ENCODE measurements at regions not wholly inside any gene's neighbourhood (a gene's known extent, or its start where the extent isn't known, plus 50 kb on each side); places are given as distances from the start of the nearest gene placed in this dataset.
A peak's percentile ranks its signal among the peaks of the same experiment; 100 is the strongest.

DNA sequence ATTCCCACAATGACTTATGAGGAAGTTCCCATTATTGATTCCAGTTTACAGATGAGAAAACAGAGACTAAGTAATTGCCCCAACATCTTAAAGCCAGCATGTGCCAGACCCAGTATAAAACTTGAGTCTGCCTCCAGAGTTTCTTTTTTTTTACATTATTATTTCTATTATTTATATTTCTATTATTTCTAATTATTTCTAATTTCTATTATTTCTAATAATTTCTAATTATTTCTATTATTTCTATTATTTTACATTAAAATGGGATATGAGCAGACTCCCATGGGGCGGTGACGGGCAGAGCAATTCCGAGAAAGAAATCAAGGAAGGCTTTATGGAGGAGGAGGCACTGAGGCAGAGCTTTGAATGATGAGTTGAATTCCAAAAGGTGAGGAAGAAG is 54.4 kb upstream of the BDKRB2 start:
- no peak overlapping the region for H3K4me3 ChIP-seq (ENCODE audit: low read depth, poor library complexity, severe bottlenecking)
- intact Hi-C loops (cut with DNase I; ENCODE audit: low total_unique reads) = no loop called here
- DNase-seq (ENCODE audit: low spot score in 2 of 2) = no peak
- TF ChIP-seq CTCF (IDR thresholded peaks at IDR 0.05) = no peak
- TF ChIP-seq POLR2A (IDR thresholded peaks at IDR 0.05) = no peak
- WGBS, 2 donors = 66 to 81% methylated on average over 3 of the region's 3 CpGs

DNA sequence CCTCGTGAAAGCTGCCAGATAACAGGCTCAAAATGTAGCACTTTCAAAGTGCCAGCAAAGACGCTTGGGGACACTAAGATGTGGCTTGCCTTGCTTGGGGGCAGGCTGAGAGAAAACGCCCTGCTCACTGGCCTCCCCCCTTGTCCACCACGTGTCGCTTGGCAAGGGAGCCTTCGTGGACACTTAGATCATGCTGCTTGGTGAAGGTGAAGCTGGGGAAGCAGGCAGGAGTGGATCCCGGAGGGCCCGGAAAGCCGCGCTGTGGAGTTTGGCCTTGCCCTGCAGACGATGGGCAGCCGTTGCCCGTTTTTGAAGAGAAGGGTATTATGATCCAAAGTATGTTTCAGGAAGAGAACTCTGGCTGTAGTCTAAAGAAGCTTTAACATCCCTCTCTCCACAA is 53.4 kb upstream of the BDKRB2 start:
- 69 to 72% methylated on average over 13 of the region's 13 CpGs for WGBS, 2 donors
- DNase-seq (ENCODE audit: low spot score in 2 of 2) = no peak

DNA sequence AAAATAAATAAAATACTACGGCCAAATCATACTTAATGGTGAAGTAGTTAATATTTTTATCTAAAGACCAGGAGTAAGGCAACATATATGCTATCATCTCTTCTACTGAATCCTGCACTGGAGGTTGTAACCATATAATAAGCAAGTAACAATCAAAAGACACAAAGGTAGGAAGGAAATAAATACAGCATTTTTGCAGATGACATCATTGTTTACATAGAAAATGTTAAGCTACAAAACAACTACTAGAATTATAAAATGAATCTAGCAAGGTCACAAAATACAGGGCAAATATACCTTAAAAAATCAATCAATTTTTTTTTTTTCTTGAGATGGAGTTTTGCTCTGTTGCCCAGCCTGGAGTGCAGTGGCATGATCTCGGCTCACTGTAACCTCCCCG is 51.6 kb upstream of the BDKRB2 start:
- no peak overlapping the region for H3K4me3 ChIP-seq (ENCODE audit: low read depth, poor library complexity, severe bottlenecking)
- 83 to 92% methylated on average over 3 of the region's 3 CpGs for WGBS, 2 donors
- peak in 1 of 2 donors; percentile 34 for DNase-seq (ENCODE audit: low spot score in 2 of 2)
- TF ChIP-seq POLR2A (IDR thresholded peaks at IDR 0.05) (no peak), CTCF (IDR thresholded peaks at IDR 0.05) (no peak)
- intact Hi-C loops (cut with DNase I; ENCODE audit: low total_unique reads) = no loop called here

More for the DNA sequence above, 53.4 kb upstream of the BDKRB2 start:
- H3K4me3 ChIP-seq (ENCODE audit: low read depth, poor library complexity, severe bottlenecking) = no peak overlapping the region
- intact Hi-C loops (cut with DNase I; ENCODE audit: low total_unique reads) = no loop called here
- TF ChIP-seq CTCF (IDR thresholded peaks at IDR 0.05) = no peak
- no peak for TF ChIP-seq POLR2A (IDR thresholded peaks at IDR 0.05)

Measured in lower leg skin (tissue), 4 donors.